GM13976 (cell line): ENCODE measurements at regions not wholly inside any gene's neighbourhood (a gene's known extent, or its start where the extent isn't known, plus 50 kb on each side); places are given as distances from the start of the nearest gene placed in this dataset.

Source experiments
- DNase-seq: peaks from one replicate; pipeline ENCODE4 v3.0.0; 2012; ENCODE audit warnings: low spot score
- CTCF ChIP-seq: IDR thresholded peaks from 2 replicates; pipeline ENCODE4 v1.5.1; 2012; ENCODE audit warnings: borderline replicate concordance, mild to moderate bottlenecking; ENCODE audit not compliant: insufficient read depth; ENCODE audit errors: extremely low read depth, missing control alignments, control extremely low read depth
- in situ Hi-C: fragments of 300-500 bp; cut with MboI; formaldehyde crosslinking; loops from one replicate; pipeline ENCODE4 v1.12.0; 2022; ENCODE audit warnings: low sequenced_read_pairs, mixed read lengths, inconsistent platforms; ENCODE audit not compliant: unreplicated experiment

- in situ Hi-C loops, result no loop called here
- no peak for DNase-seq
- TF ChIP-seq CTCF, result no peak
Measured at GRCh38 chr7:68488341-68489060, 1109.8 kb upstream of the AUTS2 start.

- in situ Hi-C loops, result no loop called here
- no peak for TF ChIP-seq CTCF
Measured at GRCh38 chr7:68491523-68492358, 1106.5 kb upstream of the AUTS2 start.

GRCh38 chr7:68492359-68492690 is 1106.0 kb upstream of the AUTS2 start:
- TF ChIP-seq CTCF, result no peak
- in situ Hi-C loops, result no loop called here
- no peak for DNase-seq

More at GRCh38 chr7:68491523-68492358, 1106.5 kb upstream of the AUTS2 start:
- no peak for DNase-seq

- no peak for DNase-seq
- no peak for TF ChIP-seq CTCF
- in situ Hi-C loops, result no loop called here
Measured at GRCh38 chr7:68503400-68503799, 1094.9 kb upstream of the AUTS2 start.

GRCh38 chr7:68504716-68505115 is 1093.6 kb upstream of the AUTS2 start:
- DNase-seq, result no peak

GRCh38 chr7:68505721-68506120 is 1092.6 kb upstream of the AUTS2 start:
- in situ Hi-C loops, result no loop called here
- DNase-seq, result no peak
- TF ChIP-seq CTCF, result no peak

More at GRCh38 chr7:68504716-68505115, 1093.6 kb upstream of the AUTS2 start:
- in situ Hi-C loops, result no loop called here
- TF ChIP-seq CTCF, result no peak
